COLO829 (cell line): ENCODE measurements at regions not wholly inside any gene's neighbourhood (a gene's known extent, or its start where the extent isn't known, plus 50 kb on each side); places are given as distances from the start of the nearest gene placed in this dataset.
"Not testable (repeated sequence)": the region's sequence is repeated elsewhere in the genome, so short reads cannot be mapped to it uniquely, and the experiment has no call there.

Experiments used
- DNase-seq: peaks from one replicate; pipeline ENCODE4 v3.0.0; 2012; ENCODE audit warnings: low spot score

GRCh38 chr3:67064105-67064504 is 66.0 kb downstream of the KBTBD8 start:
- peak; percentile 9 for DNase-seq

GRCh38 chr3:67067251-67067650 is 69.1 kb downstream of the KBTBD8 start:
- DNase-seq: no peak

- not testable (repeated sequence) for DNase-seq
These were observed 74.5 kb downstream of the KBTBD8 start for GRCh38 chr3:67072640-67073039.

GRCh38 chr3:67073812-67074211 is 75.7 kb downstream of the KBTBD8 start:
- no peak for DNase-seq

- no peak for DNase-seq
These were observed 77.2 kb downstream of the KBTBD8 start for GRCh38 chr3:67075295-67075694.

GRCh38 chr3:67076607-67077006 is 78.5 kb downstream of the KBTBD8 start:
- no peak for DNase-seq

GRCh38 chr3:67077656-67078055 is 79.5 kb downstream of the KBTBD8 start:
- no peak for DNase-seq

- no peak for DNase-seq
These were observed 84.5 kb downstream of the KBTBD8 start for GRCh38 chr3:67082533-67083024.

GRCh38 chr3:67083277-67083676 is 85.2 kb downstream of the KBTBD8 start:
- peak; percentile 25 for DNase-seq

- no peak for DNase-seq
These were observed 89.7 kb downstream of the KBTBD8 start for GRCh38 chr3:67087788-67088187.

- no peak for DNase-seq
These were observed 92.4 kb downstream of the KBTBD8 start for GRCh38 chr3:67090474-67090873.

- DNase-seq: no peak
These were observed 95.2 kb downstream of the KBTBD8 start for GRCh38 chr3:67093305-67093704.

GRCh38 chr3:67094167-67094566 is 96.1 kb downstream of the KBTBD8 start:
- DNase-seq: no peak

GRCh38 chr3:67094774-67095173 is 96.7 kb downstream of the KBTBD8 start:
- DNase-seq: no peak

GRCh38 chr3:67104388-67104787 is 106.3 kb downstream of the KBTBD8 start:
- DNase-seq: no peak

GRCh38 chr3:67106874-67107273 is 108.8 kb downstream of the KBTBD8 start:
- DNase-seq: no peak

- DNase-seq: peak; percentile 40
These were observed 111.6 kb downstream of the KBTBD8 start for GRCh38 chr3:67109651-67110204.

GRCh38 chr3:67113802-67114407 is 115.8 kb downstream of the KBTBD8 start:
- DNase-seq: peak; percentile 83

- DNase-seq: no peak
These were observed 120.0 kb downstream of the KBTBD8 start for GRCh38 chr3:67118122-67118521.

- DNase-seq: no peak
These were observed 120.5 kb downstream of the KBTBD8 start for GRCh38 chr3:67118635-67119034.

GRCh38 chr3:67123914-67124313 is 125.8 kb downstream of the KBTBD8 start:
- no peak for DNase-seq

- no peak for DNase-seq
These were observed 129.1 kb downstream of the KBTBD8 start for GRCh38 chr3:67127254-67127653.

- DNase-seq: no peak
These were observed 144.3 kb downstream of the KBTBD8 start for GRCh38 chr3:67142432-67142831.

- no peak for DNase-seq
These were observed 147.6 kb downstream of the KBTBD8 start for GRCh38 chr3:67145738-67146137.
